Mucosa of descending colon (tissue), 3 donors: ENCODE measurements at regions not wholly inside any gene's neighbourhood (a gene's known extent, or its start where the extent isn't known, plus 50 kb on each side); places are given as distances from the start of the nearest gene placed in this dataset.
"Not testable (repeated sequence)": the region's sequence is repeated elsewhere in the genome, so short reads cannot be mapped to it uniquely, and the experiment has no call there.

Source experiments
- ATAC-seq: fragments of 200-7000 bp; cut with Tn5 transposase; one replicate; pipeline ENCODE4 v1.9.1; 2020; ENCODE audit warnings: mild to moderate bottlenecking, moderate library complexity
- DNase-seq, 3 donors: peaks; one replicate each; pipeline ENCODE4 v3.0.0-alpha.2; 2020
- H3K36me3 ChIP-seq: fragments of 200-600 bp; one replicate; pipeline ENCODE4 v1.8.0; 2021; ENCODE audit warnings: low read depth, mild to moderate bottlenecking
- H3K4me1 ChIP-seq: fragments of 200-600 bp; one replicate; pipeline ENCODE4 v1.8.0; 2021; ENCODE audit warnings: low read depth, mild to moderate bottlenecking
- H3K4me3 ChIP-seq: fragments of 200-600 bp; one replicate; pipeline ENCODE4 v1.8.0; 2021; ENCODE audit warnings: mild to moderate bottlenecking
- H3K9me3 ChIP-seq: fragments of 200-600 bp; one replicate; pipeline ENCODE4 v1.8.0; 2021; ENCODE audit warnings: mild to moderate bottlenecking
- intact Hi-C, 2 donors: fragments of 100-400 bp; cut with DNase I in 1 of 2; cut with micrococcal nuclease in 1 of 2; formaldehyde crosslinking; loops; one replicate each; pipeline versions ENCODE4 v1.11.0 to v1.11.1; 2022; cut with DNase I, micrococcal nuclease
- TF ChIP-seq, protein P1 (sequence below): fragments of 200-600 bp; IDR thresholded peaks from one replicate; pipeline ENCODE4 v1.8.0; 2022; ENCODE audit warnings: antibody characterized with exemption, mild to moderate bottlenecking
- donor health status: DM: no; HTN: no; CAD: no; lungs with moderate emphysema.
- donor health status: DM: no; HTN: no; CAD: no.
- donor health status: DM: no; HTN: yes; CAD: no.

GRCh38 chr5:104084896-104085295 is 522.3 kb upstream of the NUDT12 start:
- Histone ChIP-seq H3K9me3 (no peaks in the 10 kb centered on the region), H3K4me1 (no peaks in the 10 kb centered on the region), H3K36me3 (no peaks in the 10 kb centered on the region), H3K4me3 (no peak overlapping the region)
- ATAC-seq: no peak
- no peak for DNase-seq
- TF ChIP-seq, protein P1, sequence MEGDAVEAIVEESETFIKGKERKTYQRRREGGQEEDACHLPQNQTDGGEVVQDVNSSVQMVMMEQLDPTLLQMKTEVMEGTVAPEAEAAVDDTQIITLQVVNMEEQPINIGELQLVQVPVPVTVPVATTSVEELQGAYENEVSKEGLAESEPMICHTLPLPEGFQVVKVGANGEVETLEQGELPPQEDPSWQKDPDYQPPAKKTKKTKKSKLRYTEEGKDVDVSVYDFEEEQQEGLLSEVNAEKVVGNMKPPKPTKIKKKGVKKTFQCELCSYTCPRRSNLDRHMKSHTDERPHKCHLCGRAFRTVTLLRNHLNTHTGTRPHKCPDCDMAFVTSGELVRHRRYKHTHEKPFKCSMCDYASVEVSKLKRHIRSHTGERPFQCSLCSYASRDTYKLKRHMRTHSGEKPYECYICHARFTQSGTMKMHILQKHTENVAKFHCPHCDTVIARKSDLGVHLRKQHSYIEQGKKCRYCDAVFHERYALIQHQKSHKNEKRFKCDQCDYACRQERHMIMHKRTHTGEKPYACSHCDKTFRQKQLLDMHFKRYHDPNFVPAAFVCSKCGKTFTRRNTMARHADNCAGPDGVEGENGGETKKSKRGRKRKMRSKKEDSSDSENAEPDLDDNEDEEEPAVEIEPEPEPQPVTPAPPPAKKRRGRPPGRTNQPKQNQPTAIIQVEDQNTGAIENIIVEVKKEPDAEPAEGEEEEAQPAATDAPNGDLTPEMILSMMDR: no peak
- intact Hi-C loops: no loop called here

- DNase-seq (no peak), ATAC-seq (no peak)
- TF ChIP-seq, protein P1: no peak
- H3K9me3 ChIP-seq: no peaks in the 10 kb centered on the region
- H3K4me1 ChIP-seq: no peaks in the 10 kb centered on the region
- intact Hi-C loops: no loop called here
- H3K36me3 ChIP-seq: no peaks in the 10 kb centered on the region
- no peak overlapping the region for H3K4me3 ChIP-seq
Observed at GRCh38 chr5:104082754-104083153, 520.2 kb upstream of the NUDT12 start.

DNA sequence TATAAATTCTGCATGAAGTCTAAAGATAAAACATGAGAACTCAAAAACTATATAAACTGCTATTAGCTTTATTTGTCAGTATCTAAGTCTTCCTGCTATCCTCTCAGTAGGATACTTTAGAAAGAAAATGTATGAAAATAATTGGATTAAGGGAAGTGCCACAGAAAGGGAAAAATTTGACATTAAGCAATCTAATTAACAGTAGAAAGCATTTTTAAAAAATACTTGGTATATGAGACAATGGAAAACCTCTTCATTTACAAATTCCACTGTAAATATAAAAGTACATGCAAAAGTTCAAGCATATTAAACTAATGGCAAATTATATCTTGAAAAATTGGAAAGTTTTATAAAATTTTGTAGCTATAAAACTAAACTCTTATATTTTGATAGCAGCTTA is 518.6 kb upstream of the NUDT12 start:
- Histone ChIP-seq H3K36me3 (no peaks in the 10 kb centered on the region), H3K4me1 (no peaks in the 10 kb centered on the region), H3K4me3 (no peak overlapping the region), H3K9me3 (no peaks in the 10 kb centered on the region)
- DNase-seq: no peak
- TF ChIP-seq, protein P1: no peak
- ATAC-seq: no peak
- intact Hi-C loops: no loop called here

DNA sequence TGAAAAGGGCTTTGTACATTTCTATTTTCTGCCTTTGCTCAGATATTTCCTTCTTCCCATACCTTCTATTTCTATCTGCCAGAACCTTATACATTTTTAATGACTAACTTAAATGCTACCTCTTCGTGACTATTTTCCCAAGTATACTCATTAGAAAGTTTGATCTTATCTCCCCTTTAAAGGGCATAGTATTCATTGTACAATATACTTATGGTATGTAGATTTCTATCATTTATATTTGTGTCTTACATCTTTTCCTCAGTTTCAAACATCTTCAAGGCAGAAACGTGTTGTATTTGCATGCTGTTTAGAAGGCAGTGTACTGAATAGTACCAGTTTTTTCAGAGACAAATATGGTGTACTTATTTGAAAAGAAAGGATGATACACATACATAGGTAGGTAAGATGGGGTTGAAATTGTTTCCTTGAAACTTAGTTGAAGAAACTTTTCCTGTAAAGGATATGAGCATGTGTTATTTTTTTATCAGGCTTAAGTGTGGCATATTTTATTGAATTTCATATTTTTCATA is 518.1 kb upstream of the NUDT12 start:
- Histone ChIP-seq H3K4me3 (no peak overlapping the region), H3K9me3 (no peaks in the 10 kb centered on the region), H3K36me3 (no peaks in the 10 kb centered on the region), H3K4me1 (no peaks in the 10 kb centered on the region)
- intact Hi-C loops: no loop called here
- ATAC-seq (no peak), DNase-seq (no peak)
- TF ChIP-seq, protein P1: no peak

GRCh38 chr5:104079861-104080645 is 517.5 kb upstream of the NUDT12 start:
- intact Hi-C loops, H3K4me1 ChIP-seq, DNase-seq, ATAC-seq, H3K36me3 ChIP-seq, H3K9me3 ChIP-seq, H3K4me3 ChIP-seq: not testable (repeated sequence)

- H3K36me3 ChIP-seq: no peaks in the 10 kb centered on the region
- TF ChIP-seq, protein P1: no peak
- DNase-seq (no peak), ATAC-seq (no peak)
- no peaks in the 10 kb centered on the region for H3K9me3 ChIP-seq
- H3K4me1 ChIP-seq: no peaks in the 10 kb centered on the region
- intact Hi-C loops: no loop called here
- no peak overlapping the region for H3K4me3 ChIP-seq
Observed at GRCh38 chr5:104071887-104072286, 509.3 kb upstream of the NUDT12 start.
